Inferior parietal cortex (tissue), 1 donor: ENCODE measurements at regions not wholly inside any gene's neighbourhood (a gene's known extent, or its start where the extent isn't known, plus 50 kb on each side); places are given as distances from the start of the nearest gene placed in this dataset.

Experiments used
- DNase-seq: peaks from one replicate; pipeline ENCODE4 v3.0.0-alpha.2; 2016; ENCODE audit errors: extremely low spot score

DNA sequence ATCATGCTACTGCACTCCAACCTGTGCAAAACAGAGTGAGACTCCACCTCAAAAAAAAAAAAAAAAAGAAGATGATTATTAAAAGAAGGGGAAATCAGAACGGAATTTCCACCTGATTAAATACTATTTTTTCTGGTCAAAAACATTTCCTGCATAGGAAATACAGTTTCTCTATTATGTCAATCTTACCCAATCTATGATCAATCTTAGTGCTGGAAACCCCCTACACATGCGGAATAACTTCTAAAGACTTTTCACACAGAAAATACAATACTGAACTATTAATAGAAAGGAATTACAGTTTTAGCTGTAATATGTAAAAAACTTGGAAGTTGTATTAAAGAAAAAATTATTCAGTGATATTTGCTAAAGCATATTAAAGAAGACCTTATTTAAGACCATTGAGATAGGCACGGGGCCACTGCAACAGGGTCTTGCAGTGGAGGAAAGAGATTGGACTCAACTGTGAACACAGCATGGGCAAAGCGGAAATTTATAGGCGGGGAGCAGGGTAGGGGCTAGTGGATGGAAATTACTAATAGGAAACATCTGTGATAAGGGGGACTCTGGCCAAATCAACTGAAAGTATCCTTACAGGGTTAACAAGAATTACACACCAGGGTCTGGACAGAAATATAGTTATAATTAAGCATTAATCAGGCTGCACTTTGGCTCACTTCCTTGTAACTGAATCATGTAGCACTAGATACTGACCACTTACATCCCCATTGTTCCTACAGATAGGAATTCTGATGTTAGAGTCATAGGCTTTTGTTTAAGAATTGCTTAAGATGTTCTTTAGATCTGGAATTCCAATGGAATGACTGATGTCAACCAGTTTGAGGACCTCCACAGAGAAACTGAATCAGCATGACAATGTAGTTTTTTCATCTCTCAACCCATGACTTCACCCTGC lies 411.5 kb upstream of the DDI1 start:
- no peak for DNase-seq

DNA sequence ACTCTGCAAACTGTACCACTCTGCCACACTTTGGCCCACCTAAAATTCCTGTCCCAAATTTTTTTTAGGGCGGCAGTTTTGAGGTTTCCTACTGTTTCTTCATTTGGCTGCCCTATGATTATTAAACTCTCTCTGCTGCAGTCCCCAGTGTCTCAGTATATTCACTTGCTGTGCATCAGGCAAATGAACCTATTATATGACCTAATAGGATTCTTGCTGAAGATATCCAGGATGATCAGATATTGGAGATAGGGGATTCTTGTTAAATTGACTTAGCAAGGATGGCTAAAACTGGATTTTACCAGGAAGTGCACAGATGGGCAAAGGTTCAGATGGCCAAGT lies 410.8 kb upstream of the DDI1 start:
- DNase-seq, result no peak

DNA sequence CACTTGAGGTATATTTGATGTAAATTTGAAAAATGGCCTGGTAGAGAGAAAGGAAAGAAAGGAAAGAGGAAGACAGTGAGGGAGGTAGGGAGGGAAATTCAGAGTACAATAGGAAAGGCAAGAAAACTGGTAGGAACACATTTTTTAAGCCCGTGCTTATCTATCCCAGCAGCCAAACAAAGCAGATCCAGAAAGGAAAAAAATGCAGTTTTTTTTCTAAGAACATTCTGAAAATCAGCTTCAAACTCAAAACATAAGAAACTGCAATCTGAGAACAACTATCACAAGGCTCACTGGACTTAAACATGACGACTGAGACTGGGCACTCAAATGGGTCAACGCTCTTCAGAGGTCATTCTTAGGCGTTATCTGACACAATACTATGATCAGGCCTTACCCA lies 408.3 kb upstream of the DDI1 start:
- no peak for DNase-seq

DNA sequence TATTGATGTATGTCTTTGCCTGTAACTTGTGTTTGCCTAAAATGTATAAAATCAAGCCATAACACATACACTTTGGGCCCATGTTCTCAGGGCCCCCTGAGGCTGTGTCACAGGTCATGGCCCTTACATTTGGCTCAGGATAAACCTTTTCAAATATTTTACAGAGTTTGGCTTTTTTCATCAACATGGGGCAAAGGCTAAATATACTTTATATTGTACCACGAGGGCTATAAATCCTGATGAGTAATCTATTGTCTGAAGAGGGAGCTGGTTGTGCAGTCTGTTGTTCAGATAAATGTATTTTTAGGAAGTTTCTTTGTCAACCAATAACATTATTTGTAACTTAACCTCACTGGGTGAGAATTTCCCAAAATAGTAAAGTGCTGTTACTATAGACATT lies 404.6 kb upstream of the DDI1 start:
- DNase-seq, result no peak

DNA sequence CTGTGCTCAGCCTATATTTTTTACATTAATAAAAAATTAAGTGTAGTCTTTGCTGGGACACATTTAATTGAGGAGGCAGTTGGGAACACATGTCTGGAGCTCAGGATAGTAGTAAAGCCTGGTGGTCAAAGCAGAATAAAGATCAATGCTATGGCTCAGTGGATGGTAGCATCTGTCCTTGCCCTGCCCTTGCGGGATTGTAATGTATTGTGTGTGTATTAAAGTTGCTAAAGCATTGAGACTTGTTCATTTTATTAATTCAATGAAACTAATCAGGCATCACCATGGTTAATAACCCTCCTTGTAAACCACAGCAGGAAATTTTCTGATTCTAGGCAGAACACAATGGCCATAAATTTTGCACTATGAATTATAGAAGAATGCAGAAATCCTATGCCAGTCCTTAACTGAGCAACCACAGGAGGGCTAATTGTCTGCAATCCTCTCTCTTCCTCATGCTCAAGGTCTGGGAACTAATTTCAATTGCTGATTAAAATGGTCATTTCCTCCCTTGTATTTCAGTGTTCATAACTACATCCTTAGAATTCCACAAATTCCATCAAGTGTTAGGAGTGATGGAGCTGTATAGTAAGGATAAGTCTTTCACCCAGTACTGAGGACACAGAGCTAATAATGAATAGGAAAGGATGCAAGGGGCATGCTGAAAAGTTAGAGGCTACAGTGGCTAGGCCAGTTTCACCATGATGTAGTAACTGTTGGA lies 403.2 kb upstream of the DDI1 start:
- no peak for DNase-seq

DNA sequence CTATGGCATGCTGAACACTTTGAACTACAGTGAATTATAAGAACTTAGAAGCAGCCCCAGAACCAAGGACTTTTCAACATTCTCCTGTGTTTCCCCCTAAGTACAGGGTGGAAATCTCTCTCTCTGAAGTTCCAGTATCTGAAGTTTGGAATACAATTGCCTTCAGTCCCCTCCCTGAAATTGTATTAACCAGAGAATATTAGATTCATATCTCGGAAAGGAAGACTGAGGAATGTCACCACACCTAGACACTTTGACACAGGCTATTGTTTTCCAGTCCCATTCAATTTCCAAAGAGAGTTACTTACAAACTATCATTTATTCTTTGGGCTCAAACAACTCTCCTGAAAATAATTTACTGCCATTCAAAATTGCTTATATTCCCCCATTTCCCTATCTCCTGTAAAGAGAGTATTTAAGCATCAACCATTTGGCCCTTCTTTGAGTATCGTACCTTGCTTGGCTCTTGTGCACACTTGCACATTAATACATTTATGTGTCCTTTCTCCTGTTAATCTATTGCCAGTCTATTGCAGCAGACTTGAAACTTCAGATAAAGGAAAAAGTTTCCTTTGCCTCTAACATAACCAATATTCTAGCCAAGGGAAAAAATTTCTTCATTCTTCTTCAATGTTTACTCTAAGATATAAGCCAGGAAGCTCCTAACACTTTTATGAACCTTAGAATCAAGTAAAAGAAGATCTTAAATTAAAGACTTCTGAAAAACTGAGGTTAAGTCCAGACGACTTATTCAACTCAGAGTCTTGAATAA lies 402.4 kb upstream of the DDI1 start:
- DNase-seq, result no peak

DNA sequence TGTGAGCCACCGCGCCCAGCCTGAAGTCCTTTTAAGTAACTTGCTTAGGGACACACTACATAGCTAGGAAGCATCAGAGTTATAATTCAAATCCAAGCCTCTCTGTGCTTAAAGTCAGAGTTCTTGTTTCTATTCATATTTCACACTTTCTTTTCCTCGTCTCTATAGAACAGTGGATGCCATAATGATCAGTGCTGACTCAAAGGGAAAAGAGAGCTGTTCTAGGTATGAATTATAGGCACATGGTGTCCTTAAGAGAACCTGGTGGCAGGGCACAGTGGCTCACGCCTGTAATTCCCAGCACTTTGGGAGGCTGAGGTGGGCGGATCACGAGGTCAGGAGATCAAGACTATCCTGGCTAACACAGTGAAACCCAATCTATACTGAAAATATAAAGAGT lies 400.2 kb upstream of the DDI1 start:
- DNase-seq, result no peak

DNA sequence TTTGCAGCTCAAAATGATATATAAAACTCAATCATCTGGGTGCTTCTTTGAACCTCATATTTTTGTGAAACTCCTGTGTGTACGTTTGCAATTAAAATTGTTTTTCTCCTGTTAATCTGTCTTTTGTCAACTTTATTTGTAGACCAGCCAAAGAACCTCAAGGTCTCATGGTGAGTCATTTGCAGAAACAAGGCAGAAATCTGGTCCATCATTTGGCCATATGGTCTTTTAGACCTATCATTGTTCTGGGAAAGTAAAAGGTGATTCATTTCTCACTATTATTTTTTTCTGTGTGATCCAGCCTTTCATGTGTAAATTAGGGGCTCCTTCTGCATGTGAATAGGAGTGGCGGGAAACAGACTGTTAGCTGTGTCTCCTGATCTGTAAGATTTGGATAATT lies 399.1 kb upstream of the DDI1 start:
- DNase-seq, result no peak

DNA sequence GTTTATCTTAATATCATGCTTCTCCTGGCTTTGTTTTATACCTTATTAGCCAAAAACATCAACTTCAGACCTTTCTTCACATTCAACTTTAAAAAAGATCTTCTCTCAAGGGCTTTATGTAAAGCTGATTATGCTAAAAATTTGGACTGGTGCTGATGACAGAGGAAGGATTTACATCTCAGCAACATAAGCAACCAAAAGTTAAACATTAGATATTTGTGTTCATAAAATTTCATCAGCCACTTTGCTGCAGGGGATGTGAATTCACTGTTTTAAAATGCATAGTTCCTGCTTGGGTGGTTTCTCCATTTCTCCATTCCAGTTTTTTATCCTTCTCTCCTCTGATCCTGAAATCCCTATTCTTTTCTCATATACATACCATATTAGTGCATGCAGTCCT lies 398.6 kb upstream of the DDI1 start:
- DNase-seq, result no peak

DNA sequence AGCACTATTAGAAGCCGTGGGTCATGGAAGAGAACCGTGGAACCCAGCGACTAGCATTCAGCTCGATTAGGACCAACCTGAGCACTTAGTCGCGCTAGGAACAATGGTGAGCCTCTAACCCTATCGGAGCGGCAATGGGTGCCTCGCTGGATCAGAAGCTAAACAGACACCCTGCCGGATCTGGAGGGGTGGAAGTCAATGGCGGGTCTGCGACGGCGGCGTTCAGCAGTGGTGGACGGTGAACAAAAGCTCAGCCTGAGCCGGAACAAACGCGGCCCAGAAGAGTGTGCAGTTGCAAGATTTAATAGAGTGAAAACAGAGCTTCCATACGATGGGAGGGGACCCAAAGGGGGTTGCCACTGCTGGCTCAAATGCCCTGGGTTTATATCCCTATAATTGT lies 391.8 kb upstream of the DDI1 start:
- no peak for DNase-seq

DNA sequence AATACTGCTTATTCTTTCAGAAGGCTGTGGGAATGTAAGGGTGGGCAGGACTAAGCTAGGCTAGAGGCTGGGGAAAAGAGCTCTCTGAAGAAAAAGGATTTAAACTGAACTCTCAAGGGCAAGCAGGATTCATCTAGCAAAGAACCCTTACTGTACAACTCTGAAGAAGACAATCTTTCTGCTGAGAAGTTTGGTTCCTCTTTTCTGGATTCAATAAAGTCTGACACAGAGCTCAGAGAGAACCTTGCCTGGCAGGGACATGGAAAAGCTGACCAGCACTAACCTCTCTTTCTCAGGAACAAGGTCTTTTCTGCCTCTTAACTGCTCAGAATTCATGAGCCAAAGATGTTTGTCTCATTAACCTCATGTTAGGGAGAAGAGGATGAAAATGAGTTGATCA lies 388.4 kb upstream of the DDI1 start:
- DNase-seq, result no peak

DNA sequence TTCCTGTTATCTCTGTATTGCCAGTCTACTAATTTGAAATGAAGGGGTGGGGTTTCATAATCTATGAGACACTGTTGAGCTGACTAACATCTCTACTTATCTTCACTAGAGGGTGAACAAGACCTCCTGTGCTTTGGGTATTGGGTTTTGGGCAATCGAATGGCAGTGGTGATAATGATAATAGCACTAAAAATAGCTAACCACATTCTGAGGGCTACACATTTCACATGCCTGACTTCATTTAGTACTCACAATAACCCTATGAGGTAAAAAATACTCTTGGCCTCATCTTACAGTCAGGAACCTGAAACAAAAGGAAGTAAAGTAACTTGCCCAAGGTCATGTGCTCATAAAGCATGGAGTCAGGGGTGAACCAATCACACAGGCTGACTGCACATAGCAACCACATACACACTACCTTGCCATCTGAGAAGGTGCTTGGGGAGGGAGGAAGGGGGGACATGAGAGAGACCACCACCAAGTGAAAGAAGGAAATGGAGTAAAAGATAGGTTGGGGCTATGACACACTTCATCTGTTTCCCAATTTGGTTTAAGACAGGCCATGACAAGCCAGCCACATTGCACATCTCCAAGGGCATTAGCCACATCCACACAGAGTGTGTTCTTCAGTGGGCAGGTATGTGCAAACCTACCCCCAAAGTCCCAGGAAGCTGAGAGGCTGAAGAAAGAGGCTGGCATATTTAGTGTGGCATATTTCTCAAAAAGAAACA lies 387.6 kb upstream of the DDI1 start:
- no peak for DNase-seq

DNA sequence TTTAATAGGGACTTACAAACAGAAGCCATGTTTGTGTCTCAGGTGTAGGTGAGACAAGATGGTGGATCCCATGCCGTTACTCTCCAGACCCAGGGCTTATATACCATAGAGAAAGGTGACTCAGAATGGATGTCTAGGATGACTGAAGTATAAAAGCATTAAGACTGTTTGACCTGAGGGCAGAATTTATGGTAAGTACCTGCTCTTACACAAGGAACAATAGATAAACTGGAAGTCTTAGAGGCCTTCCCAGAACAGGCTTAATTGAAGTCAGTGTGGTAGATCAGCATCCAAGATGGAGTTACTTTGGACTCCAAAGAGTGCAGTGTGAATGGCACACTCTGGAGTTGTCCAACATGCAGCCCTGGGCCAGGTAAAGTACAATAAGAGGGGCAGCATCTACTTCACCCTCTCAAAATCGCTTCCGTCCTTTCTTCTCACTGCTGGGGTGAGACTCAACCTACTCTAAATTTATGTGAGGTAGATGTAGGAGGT lies 387.0 kb upstream of the DDI1 start:
- no peak for DNase-seq

DNA sequence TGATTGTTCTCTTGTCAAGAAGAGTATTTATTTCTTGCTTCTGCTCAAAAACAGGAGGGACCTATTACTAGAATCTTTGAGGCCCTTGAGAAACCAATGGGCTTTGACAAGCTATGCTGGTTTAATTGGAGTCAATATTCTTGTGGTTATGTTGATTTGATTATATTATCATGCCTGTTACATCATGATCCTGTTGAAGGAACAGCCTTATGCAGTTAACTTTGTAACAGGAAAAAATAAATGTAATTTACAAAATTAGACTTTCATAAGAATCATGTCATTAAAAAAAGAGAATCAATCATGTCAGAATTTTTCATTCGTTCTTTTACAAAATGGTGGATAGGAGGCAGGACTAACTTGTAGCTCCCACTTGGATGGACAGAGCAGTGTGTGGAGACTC lies 386.1 kb upstream of the DDI1 start:
- DNase-seq, result no peak

DNA sequence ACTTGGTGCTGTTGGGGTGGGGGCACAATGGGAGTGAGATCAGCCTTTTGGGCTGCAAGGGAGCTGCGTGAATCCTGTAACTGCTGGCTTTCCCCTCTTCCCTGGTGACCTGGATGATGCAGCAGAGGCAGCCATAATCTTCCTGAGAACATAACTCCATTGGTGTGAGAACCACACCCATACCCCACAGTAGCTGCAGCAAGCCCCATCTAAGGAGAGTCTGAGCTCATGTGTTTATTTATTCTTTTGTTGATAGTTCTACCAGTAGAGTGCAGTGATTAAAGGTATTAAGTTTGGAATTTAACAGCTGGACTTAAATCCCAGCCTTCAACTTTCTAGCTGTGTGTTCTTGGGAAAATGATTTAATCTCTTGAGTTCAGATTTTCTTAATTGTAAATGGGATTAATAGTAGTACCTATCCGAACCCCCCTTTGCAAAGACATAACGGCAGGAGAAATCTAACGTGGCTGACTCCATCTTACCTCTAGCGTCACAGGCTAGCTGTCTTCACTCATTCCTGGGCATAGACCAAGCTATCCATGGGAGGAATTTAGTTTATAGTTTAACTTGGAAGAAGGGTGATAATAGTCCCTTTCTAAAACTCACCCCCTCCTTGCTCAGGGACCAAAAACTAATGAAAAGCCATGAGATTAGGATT lies 385.0 kb upstream of the DDI1 start:
- DNase-seq, result no peak

DNA sequence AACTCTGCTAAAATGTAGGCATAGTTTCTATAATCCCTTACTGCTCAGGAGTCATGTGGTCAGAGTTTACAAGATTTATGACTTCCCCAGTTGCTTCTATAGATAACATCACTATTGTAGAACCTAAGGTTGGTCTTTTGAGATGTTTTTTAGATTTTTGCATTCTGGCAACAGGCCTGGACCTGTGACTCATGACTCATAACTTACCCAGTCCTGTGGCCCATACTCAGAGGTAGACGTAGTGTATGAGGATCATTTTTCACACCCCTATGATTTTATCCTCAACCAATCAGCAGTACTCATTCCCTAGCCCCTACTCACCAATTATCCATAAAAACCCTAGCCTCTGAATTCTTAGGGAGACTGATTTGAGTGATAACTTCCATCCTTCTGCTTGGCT lies 384.4 kb upstream of the DDI1 start:
- no peak for DNase-seq

DNA sequence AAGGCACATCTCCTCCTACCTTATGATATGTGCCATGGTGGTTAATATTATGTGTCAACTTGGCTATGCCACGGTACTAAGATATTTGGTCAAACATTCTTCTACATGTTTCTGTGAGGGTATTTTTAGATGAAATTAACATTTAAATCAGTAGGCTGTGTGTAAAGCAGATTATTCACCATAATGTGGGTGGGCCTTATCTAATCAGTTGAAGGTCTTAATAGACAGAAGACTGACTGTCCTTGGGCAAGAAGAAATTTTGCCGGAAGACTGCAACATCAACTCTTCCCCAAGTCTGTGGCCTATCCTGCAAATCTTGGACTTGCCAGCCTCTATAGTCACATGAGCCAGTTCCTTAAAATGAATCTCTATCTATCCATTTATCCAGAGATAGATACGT lies 380.1 kb upstream of the DDI1 start:
- DNase-seq, result no peak

DNA sequence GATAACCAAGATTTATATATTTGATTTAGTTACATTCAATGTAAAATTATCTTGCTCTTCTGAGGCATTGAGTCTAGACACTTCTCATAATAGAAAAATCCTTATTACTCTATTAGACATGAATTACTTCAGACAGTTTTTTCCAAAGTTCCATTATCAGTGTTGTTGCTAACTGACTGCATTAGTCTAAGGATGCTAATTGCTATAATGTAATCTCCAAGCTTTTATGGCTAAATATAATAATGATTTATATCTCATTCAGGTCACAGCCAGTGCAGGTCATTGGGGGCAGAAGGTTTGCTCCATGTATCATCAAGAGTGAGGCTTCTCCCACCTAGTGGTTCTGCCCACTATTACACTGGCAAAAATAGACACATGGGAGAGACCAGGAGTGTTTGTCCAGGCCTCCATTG lies 377.2 kb upstream of the DDI1 start:
- DNase-seq, result no peak

DNA sequence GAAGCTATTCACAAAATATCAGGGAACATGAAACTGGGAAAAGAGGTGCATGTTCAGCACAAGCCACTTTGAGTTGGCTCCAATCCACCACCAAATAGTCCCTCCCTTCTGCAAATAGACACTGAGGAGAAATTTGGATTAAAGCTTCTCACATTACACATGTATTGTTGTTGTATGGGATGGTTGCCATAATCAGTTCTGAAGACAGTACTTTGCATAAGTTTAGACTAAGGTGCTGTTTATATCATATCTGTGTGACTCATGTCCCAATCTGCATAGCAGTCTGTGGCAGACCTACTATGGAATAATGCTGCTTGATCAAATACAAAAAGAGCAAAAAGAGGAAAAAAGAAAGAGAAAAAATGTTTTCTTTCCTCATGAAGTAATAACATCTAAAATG lies 376.7 kb upstream of the DDI1 start:
- peak; percentile 10 for DNase-seq

DNA sequence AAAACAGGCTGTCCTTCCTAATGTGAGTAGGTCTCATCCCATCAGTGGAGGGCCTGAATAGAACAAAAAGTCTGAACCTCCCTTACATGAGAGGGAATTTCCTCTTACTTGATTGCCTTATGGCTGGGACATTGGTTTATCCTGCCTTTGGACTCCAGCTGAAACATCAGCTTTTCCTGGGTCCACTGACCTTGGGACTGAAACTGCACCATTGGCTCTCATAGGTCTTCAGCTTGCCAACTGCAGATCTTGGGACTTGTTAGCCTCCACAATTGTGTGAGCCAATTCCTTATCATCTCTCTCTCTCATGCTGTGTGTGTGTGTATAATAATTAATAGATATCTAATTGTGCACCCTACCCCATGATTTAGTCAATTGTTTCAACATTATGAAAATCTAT lies 375.3 kb upstream of the DDI1 start:
- DNase-seq, result no peak

DNA sequence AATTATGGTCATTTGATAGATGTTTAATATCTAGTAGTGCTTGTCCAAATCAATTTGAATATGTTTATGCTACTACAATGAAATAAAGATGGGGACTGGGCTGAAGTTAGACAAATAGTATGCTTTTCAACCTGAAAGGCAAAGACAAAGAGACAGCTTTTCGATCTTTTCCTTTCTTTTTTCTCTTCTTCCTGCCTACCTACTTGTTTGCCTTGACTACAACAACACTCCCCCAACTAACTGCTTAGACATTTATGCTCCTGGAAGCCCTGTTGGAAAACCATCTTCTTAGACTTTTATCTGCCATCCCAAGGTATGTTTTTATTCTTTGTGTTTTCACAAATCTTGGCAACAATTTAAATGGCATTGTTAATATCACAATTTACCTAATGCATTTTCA lies 374.4 kb upstream of the DDI1 start:
- DNase-seq, result no peak
